A549 (cell line): ENCODE measurements at regions not wholly inside any gene's neighbourhood (a gene's known extent, or its start where the extent isn't known, plus 50 kb on each side); places are given as distances from the start of the nearest gene placed in this dataset.

Experiments used
- HOXA7 ChIP-seq: fragments of 250-450 bp; sonication (Bioruptor Pico); IDR thresholded peaks from 2 replicates; pipeline ENCODE4 v1.5.0; 2020; ENCODE audit warnings: mild to moderate bottlenecking, moderate library complexity
- POLR2AphosphoS2 ChIP-seq: conservative IDR thresholded peaks from 2 replicates; pipeline ENCODE4 v1.6.1; 2012; ENCODE audit warnings: low read length, improper control_type of control experiment, inconsistent platforms

DNA sequence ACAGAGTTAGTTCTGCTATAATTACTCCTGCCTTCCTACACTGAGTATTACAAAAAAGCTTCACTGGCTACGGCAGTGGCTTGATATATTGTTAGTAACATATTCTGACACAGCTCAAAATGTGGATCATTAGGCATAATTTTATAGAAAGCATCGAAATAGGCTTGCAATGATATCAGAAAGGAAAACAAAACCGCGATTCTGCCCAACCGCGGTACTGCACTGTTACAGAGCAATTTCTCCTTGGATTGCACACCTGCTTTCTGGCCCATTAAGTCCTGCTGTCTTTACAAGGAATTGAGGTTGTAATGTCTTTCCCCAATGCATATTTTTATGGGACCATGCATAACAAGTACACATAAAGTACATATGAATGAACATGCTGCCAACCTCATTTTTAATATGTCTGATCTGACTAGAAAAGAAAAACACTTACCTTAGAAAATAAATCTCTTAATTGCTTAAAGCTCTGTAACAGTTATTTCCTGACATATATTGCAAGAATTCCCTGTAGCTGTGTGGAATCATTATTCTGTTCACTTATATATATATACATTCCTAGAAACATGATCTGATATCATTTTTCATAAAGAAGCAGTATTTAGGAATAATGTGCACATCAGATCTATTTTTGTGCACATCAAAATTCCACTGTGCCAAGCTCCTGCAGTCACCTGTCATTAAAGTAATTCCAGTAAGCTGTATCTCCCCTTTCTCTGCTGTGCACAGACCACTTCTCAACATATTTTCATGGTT lies 763.9 kb downstream of the HACE1 start:
- no peak for TF ChIP-seq HOXA7 (CRISPR knock-in tag)
- TF ChIP-seq POLR2AphosphoS2 = no peak
